GM23248 (cell line): ENCODE measurements at regions not wholly inside any gene's neighbourhood (a gene's known extent, or its start where the extent isn't known, plus 50 kb on each side); places are given as distances from the start of the nearest gene placed in this dataset.

ENCODE experiments used
- DNase-seq: peaks from one replicate; pipeline ENCODE4 v3.0.0-alpha.2; 2015
- H2AFZ ChIP-seq: fragments of 200-600 bp; sonication (generic); 2 replicates; pipeline ENCODE4 v1.6.1; 2016; ENCODE audit warnings: antibody characterized with exemption
- H3F3A ChIP-seq: fragments of 200-600 bp; sonication (generic); 2 replicates; pipeline ENCODE4 v1.6.1; 2016; ENCODE audit warnings: mild to moderate bottlenecking, antibody characterized with exemption, mixed run types; ENCODE audit not compliant: insufficient read depth
- H3K27ac ChIP-seq: fragments of 200-600 bp; sonication (generic); 2 replicates; pipeline ENCODE4 v1.5.1; 2016; ENCODE audit warnings: mild to moderate bottlenecking
- H3K27me3 ChIP-seq: fragments of 200-600 bp; sonication (generic); replicated peaks from 2 replicates; pipeline ENCODE4 v1.6.1; 2016; ENCODE audit warnings: mild to moderate bottlenecking; ENCODE audit not compliant: insufficient read depth
- H3K36me3 ChIP-seq: fragments of 200-600 bp; sonication (generic); 2 replicates; pipeline ENCODE4 v1.6.1; 2016; ENCODE audit warnings: low read depth, mild to moderate bottlenecking
- H3K4me1 ChIP-seq: fragments of 200-600 bp; sonication (generic); 2 replicates; pipeline ENCODE4 v1.6.1; 2016; ENCODE audit warnings: mild to moderate bottlenecking; ENCODE audit not compliant: insufficient read depth
- H3K4me2 ChIP-seq: fragments of 200-600 bp; sonication (generic); one replicate; pipeline ENCODE4 v1.6.1; 2016; ENCODE audit warnings: mild to moderate bottlenecking; ENCODE audit not compliant: unreplicated experiment
- H3K4me3 ChIP-seq: fragments of 200-600 bp; sonication (generic); 2 replicates; pipeline ENCODE4 v1.5.1; 2016; ENCODE audit warnings: mild to moderate bottlenecking
- H3K79me2 ChIP-seq: fragments of 200-600 bp; sonication (generic); 2 replicates; pipeline ENCODE4 v1.6.1; 2016; ENCODE audit warnings: mild to moderate bottlenecking; ENCODE audit not compliant: insufficient read depth
- H3K9ac ChIP-seq: fragments of 200-600 bp; sonication (generic); 2 replicates; pipeline ENCODE4 v1.6.1; 2016; ENCODE audit warnings: mild to moderate bottlenecking
- H3K9me2 ChIP-seq: fragments of 200-600 bp; sonication (generic); 2 replicates; pipeline ENCODE4 v1.6.1; 2016; ENCODE audit warnings: mixed run types, mild to moderate bottlenecking, moderate library complexity; ENCODE audit not compliant: insufficient read depth
- H3K9me3 ChIP-seq: fragments of 200-600 bp; sonication (generic); one replicate; pipeline ENCODE4 v1.6.1; 2017; ENCODE audit warnings: low read depth
- H4K20me1 ChIP-seq: fragments of 200-600 bp; sonication (generic); 2 replicates; pipeline ENCODE4 v1.6.0; 2016; ENCODE audit not compliant: insufficient read depth
- EZH2 ChIP-seq: fragments of 200-600 bp; sonication (generic); IDR thresholded peaks from 2 replicates; pipeline ENCODE4 v1.6.1; 2018; ENCODE audit warnings: antibody characterized with exemption, mild to moderate bottlenecking; ENCODE audit not compliant: insufficient read depth, poor library complexity, severe bottlenecking
- EZH2phosphoT487 ChIP-seq: fragments of 200-600 bp; sonication (generic); IDR thresholded peaks from 2 replicates; pipeline ENCODE4 v1.6.1; 2018; ENCODE audit warnings: antibody characterized with exemption, moderate library complexity, mild to moderate bottlenecking, low read depth; ENCODE audit not compliant: insufficient read depth
- WGBS, 2 experiments: methylation state at CpG; one replicate each; pipeline ENCODE4 v1.1.6; 2015 to 2017; ENCODE audit warnings: low lambda C conversion rate in 2 of 2, low coverage in 1 of 2; ENCODE audit errors: missing lambda C conversion rate in 2 of 2; 5-methylcytosine and 5-hydroxymethylcytosine counted together
- in situ Hi-C: fragments of 300-500 bp; cut with MboI; formaldehyde crosslinking; loops from 2 replicates; pipeline ENCODE4 v1.15.0; 2020

- Histone ChIP-seq H3K4me2 (no peak overlapping the region), H3K9me2 (no peaks in the 10 kb centered on the region), H3F3A (no peaks in the 10 kb centered on the region), H3K27ac (no peak overlapping the region), H3K9ac (no peak overlapping the region), H4K20me1 (no peaks in the 10 kb centered on the region), H3K4me1 (peaks cover 8% of the 10 kb centered on the region; the same call in 1 of the 2 replicates), H3K4me3 (no peak overlapping the region), H3K36me3 (no peaks in the 10 kb centered on the region), H3K79me2 (no peaks in the 10 kb centered on the region), H3K27me3 (no peaks in the 10 kb centered on the region), H3K9me3 (no peaks in the 10 kb centered on the region), H2AFZ (no peak overlapping the region)
- 84 to 86% methylated on average over 15 of the region's 15 CpGs for WGBS, 2 experiments
- DNase-seq = no peak
- in situ Hi-C loops = no loop called here
- no peak for TF ChIP-seq EZH2
- TF ChIP-seq EZH2phosphoT487 = no peak
These were observed 122.1 kb upstream of the COL5A1 start for GRCh38 chr9:134519375-134520070.

DNA sequence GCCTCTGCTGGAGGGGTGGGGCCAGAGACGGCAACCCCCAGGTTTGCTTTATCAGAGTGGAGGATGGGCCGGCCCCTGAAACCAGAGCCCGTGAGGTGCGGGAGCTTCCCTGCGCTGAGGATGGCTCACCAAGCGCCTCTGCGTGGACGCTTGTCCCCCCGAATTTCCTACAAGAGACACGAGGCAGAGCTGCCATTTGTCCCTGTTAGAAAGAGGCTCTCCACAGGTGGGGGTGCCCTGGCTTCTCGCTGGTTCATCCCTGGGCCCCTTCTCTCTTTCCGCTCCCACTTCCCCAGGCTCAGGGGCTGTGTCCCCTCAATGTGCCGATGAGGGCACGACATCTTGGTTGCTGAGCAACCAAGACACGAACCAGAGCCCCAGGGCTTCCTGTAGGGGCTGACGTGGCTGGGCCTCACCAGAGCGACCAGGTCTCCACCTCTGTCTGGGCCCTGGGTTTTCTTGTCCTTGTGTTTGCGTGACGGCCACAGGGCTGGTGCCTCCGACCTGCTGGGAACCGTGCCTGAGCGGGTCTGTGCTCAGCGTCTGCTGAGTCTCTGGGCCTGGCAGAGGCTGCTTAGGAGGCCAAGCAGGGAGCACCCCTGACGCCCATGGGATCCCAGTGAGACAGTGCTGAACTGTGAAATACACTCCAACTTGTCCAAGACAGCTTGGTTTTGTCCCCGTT lies 119.6 kb upstream of the COL5A1 start:
- WGBS, 2 experiments = 89 to 91% methylated on average over 25 of the region's 25 CpGs
- Histone ChIP-seq H4K20me1 (no peaks in the 10 kb centered on the region), H3K36me3 (no peaks in the 10 kb centered on the region), H3K4me3 (no peak overlapping the region), H3K27ac (no peak overlapping the region), H3K9me2 (no peaks in the 10 kb centered on the region), H3K4me2 (no peak overlapping the region), H3K9me3 (no peaks in the 10 kb centered on the region), H3K4me1 (peaks cover 22% of the 10 kb centered on the region), H3K27me3 (no peaks in the 10 kb centered on the region), H3K9ac (no peak overlapping the region), H2AFZ (no peak overlapping the region), H3K79me2 (no peaks in the 10 kb centered on the region), H3F3A (peaks cover 7% of the 10 kb centered on the region)
- no peak for DNase-seq
- in situ Hi-C loops = no loop called here
- no peak for TF ChIP-seq EZH2
- no peak for TF ChIP-seq EZH2phosphoT487

DNA sequence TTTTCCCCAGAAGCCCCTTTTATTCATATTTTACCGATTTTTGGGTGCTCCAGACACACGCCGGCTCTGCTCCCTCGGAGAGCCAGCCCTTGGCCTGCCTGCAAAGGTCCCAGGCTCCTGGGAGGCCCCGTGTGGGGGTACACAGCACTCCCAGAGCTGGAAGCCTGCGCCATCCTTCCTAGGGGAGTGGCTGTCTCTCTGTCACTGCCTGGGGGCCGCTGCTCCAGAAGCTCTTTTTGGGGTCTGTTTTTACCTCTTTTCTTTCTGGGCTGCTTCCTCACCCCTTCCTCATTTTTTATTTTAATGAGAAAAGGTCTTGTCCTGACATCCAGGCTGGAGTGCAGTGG lies 119.1 kb upstream of the COL5A1 start:
- DNase-seq = no peak
- Histone ChIP-seq H3K9me3 (no peaks in the 10 kb centered on the region), H4K20me1 (no peaks in the 10 kb centered on the region), H3F3A (peaks cover 12% of the 10 kb centered on the region), H3K9me2 (no peaks in the 10 kb centered on the region), H3K4me1 (peaks cover 26% of the 10 kb centered on the region), H3K4me2 (no peak overlapping the region), H3K27me3 (no peaks in the 10 kb centered on the region), H3K36me3 (no peaks in the 10 kb centered on the region), H3K9ac (no peak overlapping the region), H3K4me3 (no peak overlapping the region), H2AFZ (no peak overlapping the region), H3K79me2 (no peaks in the 10 kb centered on the region), H3K27ac (no peak overlapping the region)
- no peak for TF ChIP-seq EZH2
- WGBS, 2 experiments = 85 to 88% methylated on average over 7 of the region's 7 CpGs
- in situ Hi-C loops = no loop called here

DNA sequence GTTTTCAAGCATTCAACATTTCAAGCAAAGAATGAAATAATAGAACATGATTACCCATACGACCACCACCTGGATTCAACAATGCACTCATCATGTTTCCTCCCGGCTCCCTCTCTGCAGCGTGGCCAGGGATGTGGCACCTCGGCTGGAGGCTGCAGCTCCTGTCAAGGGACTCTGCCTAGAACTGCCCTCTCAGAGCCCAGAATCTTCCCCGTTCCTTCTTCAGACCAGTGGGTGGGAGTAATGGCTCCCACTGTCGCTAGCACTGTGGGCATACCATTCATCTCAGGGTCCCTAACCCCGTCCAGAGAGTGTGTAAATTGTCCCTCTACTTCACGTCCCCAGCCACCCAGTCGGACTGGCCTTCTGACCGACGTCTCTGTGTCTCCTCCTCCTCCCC lies 118.6 kb upstream of the COL5A1 start:
- no peak overlapping the region for H3K4me2 ChIP-seq
- no peak overlapping the region for H3K27ac ChIP-seq
- in situ Hi-C loops = no loop called here
- H3K4me1 ChIP-seq = peaks cover 21% of the 10 kb centered on the region
- no peaks in the 10 kb centered on the region for H3K36me3 ChIP-seq
- no peaks in the 10 kb centered on the region for H3K79me2 ChIP-seq
- peaks cover 17% of the 10 kb centered on the region for H3F3A ChIP-seq
- no peaks in the 10 kb centered on the region for H4K20me1 ChIP-seq
- no peak for DNase-seq
- H2AFZ ChIP-seq = no peak overlapping the region
- TF ChIP-seq EZH2phosphoT487 = no peak
- no peak for TF ChIP-seq EZH2
- no peaks in the 10 kb centered on the region for H3K9me3 ChIP-seq
- no peak overlapping the region for H3K9ac ChIP-seq
- no peaks in the 10 kb centered on the region for H3K9me2 ChIP-seq
- no peaks in the 10 kb centered on the region for H3K27me3 ChIP-seq
- H3K4me3 ChIP-seq = no peak overlapping the region
- WGBS, 2 experiments = 83 to 88% methylated on average over 10 to 11 of the region's 11 CpGs
